ENCODE measurements at regions not wholly inside any gene's neighbourhood (a gene's known extent, or its start where the extent isn't known, plus 50 kb on each side); places are given as distances from the start of the nearest gene placed in this dataset.

- TF ChIP-seq GATA3 (IDR thresholded peaks at IDR 0.05; ENCODE audit: low read depth, low read length) (no peak), GATA2 (IDR thresholded peaks at IDR 0.05; ENCODE audit: low read depth, low read length) (0 out of 2 replicates have a peak, but pooled peaks have one; percentile 14)
Measured at GRCh38 chr12:14239350-14239934, 126.0 kb upstream of the ATF7IP start.
